ENCODE measurements at regions not wholly inside any gene's neighbourhood (a gene's known extent, or its start where the extent isn't known, plus 50 kb on each side); places are given as distances from the start of the nearest gene placed in this dataset.

- no peaks in the 10 kb centered on the region for H3K36me3 ChIP-seq
- H3K9me3 ChIP-seq, result peaks cover 5 to 6% of the 10 kb centered on the region in 2 donors
- no peak for TF ChIP-seq POLR2AphosphoS5 (IDR thresholded peaks at IDR 0.05)
- no peak for TF ChIP-seq POLR2A (IDR thresholded peaks at IDR 0.05)
- H3K4me3 ChIP-seq, result no peak overlapping the region
- H3K27ac ChIP-seq, result no peak overlapping the region
- intact Hi-C loops (cut with DNase I; ENCODE audit: low total_unique reads), result no loop called here
- no peaks in the 10 kb centered on the region for H3K4me1 ChIP-seq
- H3K27me3 ChIP-seq, result no peaks in the 10 kb centered on the region
- no peak for DNase-seq (ENCODE audit: low spot score in 2 of 2)
Measured at GRCh38 chr20:4549711-4550259, 136.5 kb upstream of the PRNP start.

GRCh38 chr20:4548552-4548951, 137.7 kb upstream of the PRNP start:
- no peaks in the 10 kb centered on the region for H3K27me3 ChIP-seq
- no peak overlapping the region for H3K4me3 ChIP-seq
- H3K27ac ChIP-seq, result no peak overlapping the region
- intact Hi-C loops (cut with DNase I; ENCODE audit: low total_unique reads), result no loop called here
- no peaks in the 10 kb centered on the region for H3K4me1 ChIP-seq
- peaks cover 5 to 6% of the 10 kb centered on the region in 2 donors for H3K9me3 ChIP-seq
- DNase-seq (ENCODE audit: low spot score in 2 of 2), result no peak
- no peak for TF ChIP-seq POLR2A (IDR thresholded peaks at IDR 0.05)
- no peak for TF ChIP-seq CTCF (IDR thresholded peaks at IDR 0.05)
- no peak for TF ChIP-seq POLR2AphosphoS5 (IDR thresholded peaks at IDR 0.05)
- H3K36me3 ChIP-seq, result no peaks in the 10 kb centered on the region

- Histone ChIP-seq H3K27me3 (no peaks in the 10 kb centered on the region), H3K4me3 (no peak overlapping the region), H3K27ac (no peak overlapping the region), H3K9me3 (peaks cover 5 to 6% of the 10 kb centered on the region in 2 donors), H3K36me3 (no peaks in the 10 kb centered on the region), H3K4me1 (no peaks in the 10 kb centered on the region)
- no peak for TF ChIP-seq POLR2A (IDR thresholded peaks at IDR 0.05)
- no peak for TF ChIP-seq CTCF (IDR thresholded peaks at IDR 0.05)
- no peak for TF ChIP-seq POLR2AphosphoS5 (IDR thresholded peaks at IDR 0.05)
- DNase-seq (ENCODE audit: low spot score in 2 of 2), result no peak
- intact Hi-C loops (cut with DNase I; ENCODE audit: low total_unique reads), result no loop called here
Measured at GRCh38 chr20:4546786-4547185, 139.5 kb upstream of the PRNP start.

- no peak overlapping the region for H3K27ac ChIP-seq
- peaks cover 5 to 6% of the 10 kb centered on the region in 2 donors for H3K9me3 ChIP-seq
- intact Hi-C loops (cut with DNase I; ENCODE audit: low total_unique reads), result no loop called here
- no peak for DNase-seq (ENCODE audit: low spot score in 2 of 2)
- TF ChIP-seq CTCF (IDR thresholded peaks at IDR 0.05) (no peak), POLR2A (IDR thresholded peaks at IDR 0.05) (no peak), POLR2AphosphoS5 (IDR thresholded peaks at IDR 0.05) (no peak)
- H3K4me3 ChIP-seq, result no peak overlapping the region
- no peaks in the 10 kb centered on the region for H3K27me3 ChIP-seq
- H3K4me1 ChIP-seq, result no peaks in the 10 kb centered on the region
- no peaks in the 10 kb centered on the region for H3K36me3 ChIP-seq
Measured at GRCh38 chr20:4546342-4546741, 139.9 kb upstream of the PRNP start.

- intact Hi-C loops (cut with DNase I; ENCODE audit: low total_unique reads), result no loop called here
- TF ChIP-seq POLR2AphosphoS5 (IDR thresholded peaks at IDR 0.05), result no peak
- no peak for TF ChIP-seq CTCF (IDR thresholded peaks at IDR 0.05)
- TF ChIP-seq POLR2A (IDR thresholded peaks at IDR 0.05), result no peak
- H3K4me1 ChIP-seq, result no peaks in the 10 kb centered on the region
- no peak for DNase-seq (ENCODE audit: low spot score in 2 of 2)
- H3K36me3 ChIP-seq, result no peaks in the 10 kb centered on the region
- H3K9me3 ChIP-seq, result peaks cover 5 to 6% of the 10 kb centered on the region in 2 donors
- no peaks in the 10 kb centered on the region for H3K27me3 ChIP-seq
- no peak overlapping the region for H3K27ac ChIP-seq
- no peak overlapping the region for H3K4me3 ChIP-seq
Measured at GRCh38 chr20:4545526-4545925, 140.7 kb upstream of the PRNP start.

GRCh38 chr20:4544765-4545164, 141.5 kb upstream of the PRNP start:
- DNase-seq (ENCODE audit: low spot score in 2 of 2), result no peak
- no peak for TF ChIP-seq POLR2AphosphoS5 (IDR thresholded peaks at IDR 0.05)
- no peak for TF ChIP-seq CTCF (IDR thresholded peaks at IDR 0.05)
- no peak for TF ChIP-seq POLR2A (IDR thresholded peaks at IDR 0.05)
- intact Hi-C loops (cut with DNase I; ENCODE audit: low total_unique reads), result no loop called here
- no peaks in the 10 kb centered on the region for H3K27me3 ChIP-seq
- H3K4me1 ChIP-seq, result no peaks in the 10 kb centered on the region
- H3K4me3 ChIP-seq, result no peak overlapping the region
- peaks cover 5 to 6% of the 10 kb centered on the region in 2 donors for H3K9me3 ChIP-seq
- no peak overlapping the region for H3K27ac ChIP-seq
- no peaks in the 10 kb centered on the region for H3K36me3 ChIP-seq
